Esophagus mucosa (tissue), 1 donor: ENCODE measurements at regions not wholly inside any gene's neighbourhood (a gene's known extent, or its start where the extent isn't known, plus 50 kb on each side); places are given as distances from the start of the nearest gene placed in this dataset.

Source experiments
- ATAC-seq: fragments of 200-7000 bp; cut with Tn5 transposase; one replicate; pipeline ENCODE4 v1.9.1; 2020
- donor health status: DM: yes; HTN: yes; CAD: no.

- ATAC-seq: no peak
Observed at GRCh38 chr7:136664537-136664936, 203.9 kb upstream of the CHRM2 start.

- no peak for ATAC-seq
Observed at GRCh38 chr7:136657482-136657921, 210.9 kb upstream of the CHRM2 start.

GRCh38 chr7:136656516-136656915, 211.9 kb upstream of the CHRM2 start:
- no peak for ATAC-seq

- ATAC-seq: no peak
Observed at GRCh38 chr7:136655414-136655813, 213.0 kb upstream of the CHRM2 start.

- no peak for ATAC-seq
Observed at GRCh38 chr7:136654406-136654805, 214.0 kb upstream of the CHRM2 start.

- ATAC-seq: no peak
Observed at GRCh38 chr7:136652635-136653370, 215.6 kb upstream of the CHRM2 start.

GRCh38 chr7:136640977-136641376, 227.5 kb upstream of the CHRM2 start:
- no peak for ATAC-seq

- ATAC-seq: no peak
Observed at GRCh38 chr7:136637813-136638212, 230.6 kb upstream of the CHRM2 start.

- ATAC-seq: no peak
Observed at GRCh38 chr7:136635751-136636150, 232.7 kb upstream of the CHRM2 start.

- ATAC-seq: no peak
Observed at GRCh38 chr7:136618818-136619217, 249.6 kb upstream of the CHRM2 start.

- ATAC-seq: no peak
Observed at GRCh38 chr7:136617176-136617575, 251.3 kb upstream of the CHRM2 start.

- no peak for ATAC-seq
Observed at GRCh38 chr7:136605532-136606329, 262.7 kb upstream of the CHRM2 start.

- no peak for ATAC-seq
Observed at GRCh38 chr7:136601772-136602171, 266.7 kb upstream of the CHRM2 start.

- ATAC-seq: no peak
Observed at GRCh38 chr7:136600475-136600874, 268.0 kb upstream of the CHRM2 start.

- ATAC-seq: no peak
Observed at GRCh38 chr7:136594739-136595144, 273.7 kb upstream of the CHRM2 start.

- no peak for ATAC-seq
Observed at GRCh38 chr7:136588216-136588615, 280.2 kb upstream of the CHRM2 start.

- ATAC-seq: no peak
Observed at GRCh38 chr7:136585954-136586670, 282.3 kb upstream of the CHRM2 start.

- no peak for ATAC-seq
Observed at GRCh38 chr7:136566491-136566890, 302.0 kb upstream of the CHRM2 start.

GRCh38 chr7:136555933-136556332, 312.5 kb upstream of the CHRM2 start:
- ATAC-seq: no peak

GRCh38 chr7:136551618-136552017, 316.8 kb upstream of the CHRM2 start:
- no peak for ATAC-seq

GRCh38 chr7:136549756-136550155, 318.7 kb upstream of the CHRM2 start:
- no peak for ATAC-seq

GRCh38 chr7:136533732-136534131, 334.7 kb upstream of the CHRM2 start:
- ATAC-seq: no peak

GRCh38 chr7:136530831-136531230, 337.6 kb upstream of the CHRM2 start:
- ATAC-seq: no peak
